Stimulated activated naive B cell treated with anti-CD40 and anti-IgM and Interleukin-4, amounts not matched to agents 10 μg/mL and 1 μg/mL and 100 μg/mL, for 72 hours (primary cell): ENCODE measurements at regions not wholly inside any gene's neighbourhood (a gene's known extent, or its start where the extent isn't known, plus 50 kb on each side); places are given as distances from the start of the nearest gene placed in this dataset.

ENCODE experiments used
- ATAC-seq, 2 donors: fragments of 150-1000 bp; cut with Tn5 transposase; replicated peaks; 2 replicates each; pipeline ENCODE4 v1.10.0; 2021; ENCODE audit warnings: moderate library complexity in 1 of 2
- DNase-seq: peaks from one replicate; pipeline ENCODE4 v3.0.0; 2021
- H3K27ac Mint-ChIP-seq: one replicate; pipeline ENCODE4 v1.8.0; 2022; ENCODE audit warnings: mild to moderate bottlenecking, mixed read lengths
- H3K27me3 Mint-ChIP-seq, 2 donors: one replicate each; pipeline ENCODE4 v1.8.0; 2022; ENCODE audit warnings: mixed read lengths in 2 of 2
- H3K36me3 Mint-ChIP-seq, 2 donors: one replicate each; pipeline ENCODE4 v1.8.0; 2022; ENCODE audit warnings: mixed read lengths in 2 of 2, mild to moderate bottlenecking in 1 of 2
- H3K4me1 Mint-ChIP-seq, 2 donors: one replicate each; pipeline ENCODE4 v1.8.0; 2022; ENCODE audit warnings: mixed read lengths in 2 of 2, mild to moderate bottlenecking in 1 of 2
- H3K4me3 Mint-ChIP-seq, 2 donors: one replicate each; pipeline ENCODE4 v1.8.0; 2022; ENCODE audit warnings: mild to moderate bottlenecking in 2 of 2, mixed read lengths in 2 of 2, moderate library complexity in 1 of 2
- H3K9me3 Mint-ChIP-seq, 2 donors: one replicate each; pipeline ENCODE4 v1.8.0; 2022; ENCODE audit warnings: mixed read lengths in 2 of 2, mild to moderate bottlenecking in 1 of 2

- Mint-ChIP-seq H3K27me3 (peaks cover 0 to 7% of the 10 kb centered on the region in 2 donors), H3K9me3 (no peaks in the 10 kb centered on the region), H3K4me3 (no peak overlapping the region), H3K27ac (no peak overlapping the region), H3K4me1 (peaks cover 0 to 6% of the 10 kb centered on the region in 2 donors), H3K36me3 (no peaks in the 10 kb centered on the region)
- DNase-seq (no peak), ATAC-seq (no peak)
Measured at GRCh38 chr3:107205358-107205757, 171.9 kb upstream of the CCDC54 start.

DNA sequence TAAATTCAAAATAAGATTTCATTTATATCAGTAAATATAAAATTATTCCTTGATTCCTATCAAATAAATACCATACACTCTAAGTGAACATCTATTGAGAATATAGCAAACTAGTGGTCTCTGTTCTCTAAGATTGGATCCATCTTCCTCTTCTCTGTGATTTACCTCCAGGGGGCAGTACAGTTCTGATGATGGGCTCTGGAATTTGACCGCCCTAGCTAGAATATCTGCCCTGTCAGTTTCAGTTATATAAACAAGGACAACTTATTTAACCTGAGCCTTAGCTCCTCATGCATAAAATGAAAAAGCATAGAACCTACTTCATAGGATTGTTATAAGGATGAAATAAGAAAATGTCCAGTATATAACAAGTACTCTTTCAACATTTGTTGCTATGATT is 171.1 kb upstream of the CCDC54 start:
- Mint-ChIP-seq H3K27me3 (peaks cover 0 to 7% of the 10 kb centered on the region in 2 donors), H3K4me1 (peaks cover 0 to 6% of the 10 kb centered on the region in 2 donors), H3K9me3 (no peaks in the 10 kb centered on the region), H3K36me3 (no peaks in the 10 kb centered on the region), H3K27ac (no peak overlapping the region), H3K4me3 (no peak overlapping the region)
- no peak for ATAC-seq
- no peak for DNase-seq

- Mint-ChIP-seq H3K27me3 (peaks cover 0 to 7% of the 10 kb centered on the region in 2 donors), H3K9me3 (no peaks in the 10 kb centered on the region), H3K4me3 (no peak overlapping the region), H3K4me1 (peaks cover 0 to 6% of the 10 kb centered on the region in 2 donors), H3K36me3 (no peaks in the 10 kb centered on the region), H3K27ac (no peak overlapping the region)
- no peak for ATAC-seq
- DNase-seq: no peak
Measured at GRCh38 chr3:107206945-107207344, 170.3 kb upstream of the CCDC54 start.

- H3K27me3 Mint-ChIP-seq: peaks cover 5 to 7% of the 10 kb centered on the region in 2 donors
- H3K9me3 Mint-ChIP-seq: no peaks in the 10 kb centered on the region
- ATAC-seq (no peak), DNase-seq (no peak)
- no peaks in the 10 kb centered on the region for H3K36me3 Mint-ChIP-seq
- H3K4me3 Mint-ChIP-seq: no peak overlapping the region
- H3K4me1 Mint-ChIP-seq: peaks cover 0 to 6% of the 10 kb centered on the region in 2 donors
- no peak overlapping the region for H3K27ac Mint-ChIP-seq
Measured at GRCh38 chr3:107208100-107208499, 169.1 kb upstream of the CCDC54 start.

GRCh38 chr3:107208796-107209195 is 168.4 kb upstream of the CCDC54 start:
- no peaks in the 10 kb centered on the region for H3K36me3 Mint-ChIP-seq

GRCh38 chr3:107209302-107209990 is 167.8 kb upstream of the CCDC54 start:
- no peak for ATAC-seq
- no peak overlapping the region for H3K4me3 Mint-ChIP-seq
- H3K9me3 Mint-ChIP-seq: no peaks in the 10 kb centered on the region
- H3K27ac Mint-ChIP-seq: no peak overlapping the region
- no peaks in the 10 kb centered on the region for H3K36me3 Mint-ChIP-seq
- H3K27me3 Mint-ChIP-seq: peaks cover 0 to 10% of the 10 kb centered on the region in 2 donors
- peaks cover 0 to 6% of the 10 kb centered on the region in 2 donors for H3K4me1 Mint-ChIP-seq
- no peak for DNase-seq

More at GRCh38 chr3:107208796-107209195, 168.4 kb upstream of the CCDC54 start:
- no peak overlapping the region for H3K4me3 Mint-ChIP-seq
- no peaks in the 10 kb centered on the region for H3K9me3 Mint-ChIP-seq
- no peak overlapping the region for H3K27ac Mint-ChIP-seq
- peaks cover under 1 to 5% of the 10 kb centered on the region in 2 donors for H3K27me3 Mint-ChIP-seq
- no peak for ATAC-seq
- DNase-seq: no peak
- H3K4me1 Mint-ChIP-seq: peaks cover 0 to 6% of the 10 kb centered on the region in 2 donors

DNA sequence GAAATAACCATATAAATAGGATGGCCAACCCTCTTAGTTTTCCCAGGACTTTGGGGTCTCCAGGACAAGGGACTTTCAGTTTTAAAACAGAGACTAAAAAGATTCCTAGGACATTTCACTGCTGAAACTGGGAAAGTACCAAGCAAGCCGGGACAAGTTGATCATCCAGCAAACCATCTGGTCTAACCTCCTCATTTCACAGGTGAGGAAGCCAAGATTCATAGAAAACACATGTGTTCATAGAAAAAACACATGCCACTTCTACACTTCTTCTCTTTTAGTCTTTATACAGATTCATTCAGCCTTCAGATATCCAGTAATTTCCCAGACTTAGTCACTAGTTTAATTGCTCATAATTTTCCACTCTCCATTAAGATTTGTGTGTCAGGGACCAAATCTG is 165.6 kb upstream of the CCDC54 start:
- no peak for ATAC-seq
- Mint-ChIP-seq H3K4me3 (no peak overlapping the region), H3K36me3 (no peaks in the 10 kb centered on the region), H3K27me3 (peaks cover 7 to 15% of the 10 kb centered on the region in 2 donors), H3K9me3 (peaks cover 0 to 3% of the 10 kb centered on the region in 2 donors), H3K27ac (no peak overlapping the region), H3K4me1 (peaks cover 0 to 6% of the 10 kb centered on the region in 2 donors)
- no peak for DNase-seq

DNA sequence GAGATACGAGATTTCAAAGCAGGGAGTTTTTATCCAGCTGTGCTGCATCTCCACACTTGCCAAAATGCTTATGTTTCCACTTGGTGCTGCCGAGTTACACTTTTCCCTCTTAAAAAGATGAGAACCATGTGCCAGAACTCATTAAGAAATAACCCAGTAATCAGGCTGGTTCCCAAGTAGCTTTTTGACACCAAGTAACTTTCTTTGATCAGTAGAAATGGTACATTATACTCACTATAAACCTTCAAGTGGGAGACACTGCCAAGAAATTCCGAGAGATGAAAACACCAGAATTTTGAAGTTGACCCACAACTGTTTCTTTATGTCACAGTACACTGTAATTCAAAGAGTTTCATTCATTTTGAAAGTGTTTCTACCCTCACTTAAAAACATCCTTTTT is 164.6 kb upstream of the CCDC54 start:
- H3K27me3 Mint-ChIP-seq: peaks cover 7 to 15% of the 10 kb centered on the region in 2 donors
- peaks cover 0 to 6% of the 10 kb centered on the region in 2 donors for H3K4me1 Mint-ChIP-seq
- peaks cover 0 to 3% of the 10 kb centered on the region in 2 donors for H3K9me3 Mint-ChIP-seq
- ATAC-seq (no peak), DNase-seq (no peak)
- H3K4me3 Mint-ChIP-seq: no peak overlapping the region
- H3K36me3 Mint-ChIP-seq: no peaks in the 10 kb centered on the region
- H3K27ac Mint-ChIP-seq: no peak overlapping the region

- no peak for DNase-seq
- Mint-ChIP-seq H3K36me3 (no peaks in the 10 kb centered on the region), H3K4me3 (no peak overlapping the region), H3K27ac (no peak overlapping the region), H3K9me3 (peaks cover 0 to 3% of the 10 kb centered on the region in 2 donors), H3K4me1 (peaks cover 0 to 1% of the 10 kb centered on the region in 2 donors), H3K27me3 (peaks cover 7 to 15% of the 10 kb centered on the region in 2 donors)
- ATAC-seq: no peak
Measured at GRCh38 chr3:107213044-107213669, 164.1 kb upstream of the CCDC54 start.

DNA sequence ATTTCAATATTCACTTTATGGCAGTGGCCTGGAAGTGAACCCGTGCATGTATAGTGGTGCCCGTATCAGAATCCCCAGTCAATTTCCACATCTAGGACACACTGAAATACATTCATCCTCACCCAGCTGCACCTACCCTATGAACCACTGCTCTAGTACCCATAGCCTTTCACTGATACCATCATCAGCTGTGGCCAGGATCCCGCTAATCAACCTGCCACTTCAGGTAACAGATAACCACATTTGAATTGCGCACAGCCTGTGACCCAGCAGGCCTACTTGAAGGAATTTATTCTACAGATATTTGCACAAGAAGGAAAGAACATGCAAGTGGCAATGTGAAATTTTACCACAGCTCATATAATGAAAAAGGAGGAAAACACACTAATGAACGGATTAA is 161.0 kb upstream of the CCDC54 start:
- Mint-ChIP-seq H3K9me3 (peaks cover 0 to 3% of the 10 kb centered on the region in 2 donors), H3K36me3 (no peaks in the 10 kb centered on the region), H3K4me3 (no peak overlapping the region), H3K4me1 (no peaks in the 10 kb centered on the region), H3K27ac (no peak overlapping the region), H3K27me3 (peaks cover 7 to 15% of the 10 kb centered on the region in 2 donors)
- no peak for ATAC-seq
- no peak for DNase-seq

GRCh38 chr3:107216711-107217110 is 160.5 kb upstream of the CCDC54 start:
- Mint-ChIP-seq H3K27me3 (peaks cover 7 to 15% of the 10 kb centered on the region in 2 donors), H3K4me3 (no peak overlapping the region), H3K27ac (no peak overlapping the region), H3K4me1 (no peaks in the 10 kb centered on the region), H3K36me3 (no peaks in the 10 kb centered on the region), H3K9me3 (peaks cover 0 to 3% of the 10 kb centered on the region in 2 donors)
- ATAC-seq (no peak), DNase-seq (no peak)

GRCh38 chr3:107217172-107217571 is 160.1 kb upstream of the CCDC54 start:
- Mint-ChIP-seq H3K4me3 (no peak overlapping the region), H3K9me3 (peaks cover 0 to 3% of the 10 kb centered on the region in 2 donors), H3K4me1 (no peaks in the 10 kb centered on the region), H3K36me3 (no peaks in the 10 kb centered on the region), H3K27me3 (peaks cover 7 to 15% of the 10 kb centered on the region in 2 donors), H3K27ac (no peak overlapping the region)
- no peak for ATAC-seq
- no peak for DNase-seq

DNA sequence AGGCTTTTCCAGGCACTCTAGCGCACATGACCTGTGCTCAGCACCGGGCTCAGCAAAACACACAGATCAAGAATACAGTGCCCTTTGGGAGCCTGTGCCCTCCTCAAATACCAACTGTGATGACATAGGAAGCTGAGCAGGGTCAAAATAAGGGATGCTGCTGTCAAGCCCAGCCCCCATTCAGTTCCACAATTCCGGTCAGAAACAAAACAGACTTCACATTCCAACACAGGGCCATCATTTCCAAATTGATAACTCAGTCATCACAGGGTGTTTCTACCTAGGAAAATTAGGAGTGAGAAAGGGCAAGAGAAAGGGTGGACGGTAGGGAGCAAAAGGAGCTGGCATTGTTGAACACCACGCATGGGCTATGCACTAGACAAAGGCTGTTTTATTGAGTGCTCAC is 158.4 kb upstream of the CCDC54 start:
- Mint-ChIP-seq H3K9me3 (peaks cover 0 to 3% of the 10 kb centered on the region in 2 donors), H3K4me1 (no peaks in the 10 kb centered on the region), H3K27me3 (peaks cover 10 to 11% of the 10 kb centered on the region in 2 donors), H3K27ac (no peak overlapping the region), H3K36me3 (no peaks in the 10 kb centered on the region), H3K4me3 (no peak overlapping the region)
- ATAC-seq (no peak), DNase-seq (no peak)

DNA sequence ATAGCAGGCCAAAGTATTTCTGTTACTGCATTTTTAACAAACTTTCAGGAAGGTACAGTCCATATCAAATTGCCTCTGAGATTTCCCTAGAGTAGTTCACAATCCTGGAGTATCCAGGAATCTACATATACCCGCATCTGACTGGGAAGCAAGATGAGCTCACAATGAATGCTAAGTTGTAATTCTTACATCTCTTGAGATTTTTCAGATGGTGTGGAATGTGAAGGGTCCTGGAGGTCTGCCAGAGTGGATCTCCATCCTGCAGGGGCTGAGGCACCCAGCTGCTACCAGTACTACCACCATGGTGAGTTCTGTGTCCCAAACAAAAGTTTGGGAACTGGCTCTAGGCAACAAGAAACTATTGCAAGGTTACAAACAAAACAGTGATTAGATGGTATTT is 156.7 kb upstream of the CCDC54 start:
- Mint-ChIP-seq H3K36me3 (no peaks in the 10 kb centered on the region), H3K27ac (no peak overlapping the region), H3K4me1 (no peaks in the 10 kb centered on the region), H3K4me3 (no peak overlapping the region), H3K27me3 (peaks cover 5 to 7% of the 10 kb centered on the region in 2 donors), H3K9me3 (no peaks in the 10 kb centered on the region)
- no peak for DNase-seq
- ATAC-seq: no peak

- Mint-ChIP-seq H3K9me3 (no peaks in the 10 kb centered on the region), H3K36me3 (no peaks in the 10 kb centered on the region), H3K27me3 (peaks cover 4 to 6% of the 10 kb centered on the region in 2 donors), H3K4me1 (no peaks in the 10 kb centered on the region), H3K4me3 (no peak overlapping the region), H3K27ac (no peak overlapping the region)
- ATAC-seq (no peak), DNase-seq (no peak)
Measured at GRCh38 chr3:107221856-107222255, 155.4 kb upstream of the CCDC54 start.
